GM23338 (cell line): ENCODE measurements at regions not wholly inside any gene's neighbourhood (a gene's known extent, or its start where the extent isn't known, plus 50 kb on each side); places are given as distances from the start of the nearest gene placed in this dataset.

ENCODE experiments used
- ATAC-seq: fragments of 200-7000 bp; cut with Tn5 transposase; 3 replicates; pipeline ENCODE4 v1.9.1; 2020
- DNase-seq: peaks from one replicate; pipeline ENCODE4 v3.0.0-alpha.2; 2015; ENCODE audit warnings: low spot score
- H2AFZ ChIP-seq: fragments of 200-600 bp; sonication (generic); 2 replicates; pipeline ENCODE4 v1.8.0; 2016; ENCODE audit warnings: antibody characterized with exemption, mild to moderate bottlenecking, moderate library complexity
- H3F3A ChIP-seq: fragments of 200-600 bp; sonication (generic); replicated peaks from 2 replicates; pipeline ENCODE4 v1.8.0; 2017; ENCODE audit warnings: antibody characterized with exemption, mixed run types, low read depth
- H3K27ac ChIP-seq: fragments of 200-600 bp; sonication (generic); 2 replicates; pipeline ENCODE4 v1.6.1; 2016; ENCODE audit warnings: low read depth
- H3K27me3 ChIP-seq: fragments of 200-600 bp; sonication (generic); 2 replicates; pipeline ENCODE4 v1.8.0; 2016; ENCODE audit warnings: mild to moderate bottlenecking, mixed run types, moderate library complexity; ENCODE audit not compliant: insufficient read depth
- H3K36me3 ChIP-seq: fragments of 200-600 bp; sonication (generic); 2 replicates; pipeline ENCODE4 v1.8.0; 2016; ENCODE audit warnings: mild to moderate bottlenecking; ENCODE audit not compliant: insufficient read depth
- H3K4me1 ChIP-seq: fragments of 200-600 bp; sonication (generic); 2 replicates; pipeline ENCODE4 v1.8.0; 2016; ENCODE audit warnings: mild to moderate bottlenecking, moderate library complexity; ENCODE audit not compliant: insufficient read depth
- H3K4me2 ChIP-seq: fragments of 200-600 bp; sonication (generic); 2 replicates; pipeline ENCODE4 v1.7.1; 2017; ENCODE audit warnings: mixed run types
- H3K4me3 ChIP-seq: fragments of 200-600 bp; sonication (generic); 2 replicates; pipeline ENCODE4 v1.6.1; 2016; ENCODE audit warnings: mixed run types
- H3K79me2 ChIP-seq: fragments of 200-600 bp; sonication (generic); replicated peaks from 2 replicates; pipeline ENCODE4 v1.8.0; 2017; ENCODE audit warnings: mild to moderate bottlenecking; ENCODE audit not compliant: insufficient read depth
- H3K9me2 ChIP-seq: fragments of 200-600 bp; sonication (generic); 2 replicates; pipeline ENCODE4 v1.8.0; 2017; ENCODE audit not compliant: insufficient read depth
- H4K20me1 ChIP-seq: fragments of 200-600 bp; sonication (generic); replicated peaks from 2 replicates; pipeline ENCODE4 v1.8.0; 2017; ENCODE audit warnings: mild to moderate bottlenecking; ENCODE audit not compliant: insufficient read depth
- H3K27ac Mint-ChIP-seq: 2 replicates; pipeline ENCODE4 v1.8.0; 2020; ENCODE audit warnings: inconsistent platforms, mild to moderate bottlenecking, moderate library complexity, mixed read lengths
- H3K27me3 Mint-ChIP-seq: 3 replicates; pipeline ENCODE4 v1.8.0; 2022; ENCODE audit warnings: low read depth, mild to moderate bottlenecking, moderate library complexity, mixed read lengths, inconsistent platforms; ENCODE audit not compliant: insufficient read depth, poor library complexity
- H3K36me3 Mint-ChIP-seq: 3 replicates; pipeline ENCODE4 v1.8.0; 2021; ENCODE audit warnings: low read depth, mild to moderate bottlenecking, inconsistent platforms, moderate library complexity, mixed read lengths
- H3K4me1 Mint-ChIP-seq: 3 replicates; pipeline ENCODE4 v1.8.0; 2020; ENCODE audit warnings: mild to moderate bottlenecking, inconsistent platforms, mixed read lengths
- H3K4me3 Mint-ChIP-seq: 3 replicates; pipeline ENCODE4 v1.8.0; 2021; ENCODE audit warnings: moderate library complexity, mild to moderate bottlenecking, inconsistent platforms, mixed read lengths
- H3K9me3 Mint-ChIP-seq: 3 replicates; pipeline ENCODE4 v1.8.0; 2020; ENCODE audit warnings: moderate library complexity, mild to moderate bottlenecking, inconsistent platforms, mixed read lengths
- EZH2phosphoT487 ChIP-seq: fragments of 200-600 bp; sonication (generic); IDR thresholded peaks from one replicate; pipeline ENCODE4 v1.8.1; 2018; ENCODE audit warnings: antibody characterized with exemption; ENCODE audit not compliant: unreplicated experiment
- NANOG ChIP-seq: IDR thresholded peaks from 2 replicates; pipeline ENCODE4 v1.6.1; 2016; ENCODE audit warnings: antibody characterized with exemption, borderline replicate concordance
- POLR2AphosphoS5 ChIP-seq: IDR thresholded peaks from 2 replicates; pipeline ENCODE4 v1.6.1; 2016; ENCODE audit warnings: antibody characterized with exemption, low read depth
- ZNF331 ChIP-seq: fragments of 250-450 bp; sonication (Bioruptor Pico); IDR thresholded peaks from 2 replicates; pipeline ENCODE4 v1.5.0; 2020; ENCODE audit warnings: low read depth, mild to moderate bottlenecking, moderate library complexity
- TF ChIP-seq, protein P1 (sequence below): fragments of 250-450 bp; sonication (Bioruptor Pico); IDR thresholded peaks from 2 replicates; pipeline ENCODE4 v1.5.0; 2020; ENCODE audit warnings: mild to moderate bottlenecking, moderate library complexity

GRCh38 chr7:47636081-47636432 lies 54.1 kb upstream of the TNS3 start:
- Mint-ChIP-seq H3K36me3 (no peaks in the 10 kb centered on the region; the same call in 2 of the 3 replicates), H3K9me3 (no peaks in the 10 kb centered on the region), H3K4me1 (peaks cover 35% of the 10 kb centered on the region), H3K27ac (no peak overlapping the region), H3K27me3 (peaks cover 12% of the 10 kb centered on the region), H3K4me3 (no peak overlapping the region; the same call in 2 of the 3 replicates)
- no peaks in the 10 kb centered on the region; the same call in 1 of the 2 replicates for H4K20me1 ChIP-seq
- H3K9me2 ChIP-seq, result no peaks in the 10 kb centered on the region
- H3K4me1 ChIP-seq, result peaks cover 24% of the 10 kb centered on the region
- no peaks in the 10 kb centered on the region for H3K36me3 ChIP-seq
- H3K4me3 ChIP-seq, result no peak overlapping the region
- H2AFZ ChIP-seq, result peak overlapping the region; percentile 98
- H3F3A ChIP-seq, result no peaks in the 10 kb centered on the region
- no peaks in the 10 kb centered on the region for H3K79me2 ChIP-seq
- H3K27me3 ChIP-seq, result no peaks in the 10 kb centered on the region
- DNase-seq (no peak), ATAC-seq (no peak)
- H3K27ac ChIP-seq, result no peak overlapping the region
- TF ChIP-seq ZNF331 (CRISPR knock-in tag), result no peak
- no peak for TF ChIP-seq EZH2phosphoT487
- no peak for TF ChIP-seq POLR2AphosphoS5
- TF ChIP-seq, protein P1, sequence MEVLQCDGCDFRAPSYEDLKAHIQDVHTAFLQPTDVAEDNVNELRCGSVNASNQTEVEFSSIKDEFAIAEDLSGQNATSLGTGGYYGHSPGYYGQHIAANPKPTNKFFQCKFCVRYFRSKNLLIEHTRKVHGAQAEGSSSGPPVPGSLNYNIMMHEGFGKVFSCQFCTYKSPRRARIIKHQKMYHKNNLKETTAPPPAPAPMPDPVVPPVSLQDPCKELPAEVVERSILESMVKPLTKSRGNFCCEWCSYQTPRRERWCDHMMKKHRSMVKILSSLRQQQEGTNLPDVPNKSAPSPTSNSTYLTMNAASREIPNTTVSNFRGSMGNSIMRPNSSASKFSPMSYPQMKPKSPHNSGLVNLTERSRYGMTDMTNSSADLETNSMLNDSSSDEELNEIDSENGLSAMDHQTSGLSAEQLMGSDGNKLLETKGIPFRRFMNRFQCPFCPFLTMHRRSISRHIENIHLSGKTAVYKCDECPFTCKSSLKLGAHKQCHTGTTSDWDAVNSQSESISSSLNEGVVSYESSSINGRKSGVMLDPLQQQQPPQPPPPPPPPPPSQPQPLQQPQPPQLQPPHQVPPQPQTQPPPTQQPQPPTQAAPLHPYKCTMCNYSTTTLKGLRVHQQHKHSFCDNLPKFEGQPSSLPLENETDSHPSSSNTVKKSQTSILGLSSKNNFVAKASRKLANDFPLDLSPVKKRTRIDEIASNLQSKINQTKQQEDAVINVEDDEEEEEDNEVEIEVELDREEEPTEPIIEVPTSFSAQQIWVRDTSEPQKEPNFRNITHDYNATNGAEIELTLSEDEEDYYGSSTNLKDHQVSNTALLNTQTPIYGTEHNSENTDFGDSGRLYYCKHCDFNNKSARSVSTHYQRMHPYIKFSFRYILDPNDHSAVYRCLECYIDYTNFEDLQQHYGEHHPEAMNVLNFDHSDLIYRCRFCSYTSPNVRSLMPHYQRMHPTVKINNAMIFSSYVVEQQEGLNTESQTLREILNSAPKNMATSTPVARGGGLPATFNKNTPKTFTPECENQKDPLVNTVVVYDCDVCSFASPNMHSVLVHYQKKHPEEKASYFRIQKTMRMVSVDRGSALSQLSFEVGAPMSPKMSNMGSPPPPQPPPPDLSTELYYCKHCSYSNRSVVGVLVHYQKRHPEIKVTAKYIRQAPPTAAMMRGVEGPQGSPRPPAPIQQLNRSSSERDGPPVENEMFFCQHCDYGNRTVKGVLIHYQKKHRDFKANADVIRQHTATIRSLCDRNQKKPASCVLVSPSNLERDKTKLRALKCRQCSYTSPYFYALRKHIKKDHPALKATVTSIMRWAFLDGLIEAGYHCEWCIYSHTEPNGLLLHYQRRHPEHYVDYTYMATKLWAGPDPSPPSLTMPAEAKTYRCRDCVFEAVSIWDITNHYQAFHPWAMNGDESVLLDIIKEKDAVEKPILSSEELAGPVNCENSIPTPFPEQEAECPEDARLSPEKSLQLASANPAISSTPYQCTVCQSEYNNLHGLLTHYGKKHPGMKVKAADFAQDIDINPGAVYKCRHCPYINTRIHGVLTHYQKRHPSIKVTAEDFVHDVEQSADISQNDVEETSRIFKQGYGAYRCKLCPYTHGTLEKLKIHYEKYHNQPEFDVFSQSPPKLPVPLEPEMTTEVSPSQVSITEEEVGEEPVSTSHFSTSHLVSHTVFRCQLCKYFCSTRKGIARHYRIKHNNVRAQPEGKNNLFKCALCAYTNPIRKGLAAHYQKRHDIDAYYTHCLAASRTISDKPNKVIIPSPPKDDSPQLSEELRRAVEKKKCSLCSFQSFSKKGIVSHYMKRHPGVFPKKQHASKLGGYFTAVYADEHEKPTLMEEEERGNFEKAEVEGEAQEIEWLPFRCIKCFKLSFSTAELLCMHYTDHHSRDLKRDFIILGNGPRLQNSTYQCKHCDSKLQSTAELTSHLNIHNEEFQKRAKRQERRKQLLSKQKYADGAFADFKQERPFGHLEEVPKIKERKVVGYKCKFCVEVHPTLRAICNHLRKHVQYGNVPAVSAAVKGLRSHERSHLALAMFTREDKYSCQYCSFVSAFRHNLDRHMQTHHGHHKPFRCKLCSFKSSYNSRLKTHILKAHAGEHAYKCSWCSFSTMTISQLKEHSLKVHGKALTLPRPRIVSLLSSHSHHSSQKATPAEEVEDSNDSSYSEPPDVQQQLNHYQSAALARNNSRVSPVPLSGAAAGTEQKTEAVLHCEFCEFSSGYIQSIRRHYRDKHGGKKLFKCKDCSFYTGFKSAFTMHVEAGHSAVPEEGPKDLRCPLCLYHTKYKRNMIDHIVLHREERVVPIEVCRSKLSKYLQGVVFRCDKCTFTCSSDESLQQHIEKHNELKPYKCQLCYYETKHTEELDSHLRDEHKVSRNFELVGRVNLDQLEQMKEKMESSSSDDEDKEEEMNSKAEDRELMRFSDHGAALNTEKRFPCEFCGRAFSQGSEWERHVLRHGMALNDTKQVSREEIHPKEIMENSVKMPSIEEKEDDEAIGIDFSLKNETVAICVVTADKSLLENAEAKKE (CRISPR knock-in tag), result no peak
- TF ChIP-seq NANOG, result no peak
- 0 out of 2 replicates have a peak overlapping the region, but pooled peaks have one; percentile 38 for H3K4me2 ChIP-seq
